KG1 (cell line): ENCODE measurements at regions not wholly inside any gene's neighbourhood (a gene's known extent, or its start where the extent isn't known, plus 50 kb on each side); places are given as distances from the start of the nearest gene placed in this dataset.
"Not testable (repeated sequence)": the region's sequence is repeated elsewhere in the genome, so short reads cannot be mapped to it uniquely, and the experiment has no call there.

Experiments used
- DNase-seq: peaks from one replicate; lab custom pipeline; 2025; lab: John Stamatoyannopoulos, UW

- DNase-seq, result no peak
Measured at GRCh38 chr12:31820832-31821231, 92.0 kb upstream of the AMN1 start.

- no peak for DNase-seq
Measured at GRCh38 chr12:31819427-31819826, 90.6 kb upstream of the AMN1 start.

GRCh38 chr12:31818623-31819268, 89.9 kb upstream of the AMN1 start:
- DNase-seq, result no peak

GRCh38 chr12:31817120-31817519, 88.3 kb upstream of the AMN1 start:
- no peak for DNase-seq

GRCh38 chr12:31815096-31815495, 86.3 kb upstream of the AMN1 start:
- no peak for DNase-seq

- DNase-seq, result no peak
Measured at GRCh38 chr12:31813305-31813704, 84.5 kb upstream of the AMN1 start.

- DNase-seq, result no peak
Measured at GRCh38 chr12:31807773-31808097, 78.9 kb upstream of the AMN1 start.

GRCh38 chr12:31807081-31807772, 78.4 kb upstream of the AMN1 start:
- not testable (repeated sequence) for DNase-seq

GRCh38 chr12:31805681-31806080, 76.9 kb upstream of the AMN1 start:
- DNase-seq, result not testable (repeated sequence)

- not testable (repeated sequence) for DNase-seq
Measured at GRCh38 chr12:31804707-31805106, 75.9 kb upstream of the AMN1 start.

GRCh38 chr12:31804185-31804504, 75.3 kb upstream of the AMN1 start:
- DNase-seq, result no peak

GRCh38 chr12:31803306-31804184, 74.7 kb upstream of the AMN1 start:
- DNase-seq, result no peak

GRCh38 chr12:31801872-31802271, 73.1 kb upstream of the AMN1 start:
- DNase-seq, result no peak

GRCh38 chr12:31797230-31797872, 68.5 kb upstream of the AMN1 start:
- no peak for DNase-seq

- no peak for DNase-seq
Measured at GRCh38 chr12:31796270-31796951, 67.6 kb upstream of the AMN1 start.

GRCh38 chr12:31794745-31795144, 65.9 kb upstream of the AMN1 start:
- DNase-seq, result no peak

- not testable (repeated sequence) for DNase-seq
Measured at GRCh38 chr12:31791265-31791664, 62.4 kb upstream of the AMN1 start.

GRCh38 chr12:31790759-31791158, 61.9 kb upstream of the AMN1 start:
- DNase-seq, result no peak

- DNase-seq, result no peak
Measured at GRCh38 chr12:31785318-31785717, 56.5 kb upstream of the AMN1 start.

- no peak for DNase-seq
Measured at GRCh38 chr12:31783996-31784645, 55.3 kb upstream of the AMN1 start.

- DNase-seq, result no peak
Measured at GRCh38 chr12:31783556-31783955, 54.7 kb upstream of the AMN1 start.
